22Rv1 (cell line): ENCODE measurements at regions not wholly inside any gene's neighbourhood (a gene's known extent, or its start where the extent isn't known, plus 50 kb on each side); places are given as distances from the start of the nearest gene placed in this dataset.
"Not testable (repeated sequence)": the region's sequence is repeated elsewhere in the genome, so short reads cannot be mapped to it uniquely, and the experiment has no call there.

Experiments
- H3K27ac ChIP-seq: fragments of 450-650 bp; 2 replicates; pipeline ENCODE4 v1.5.1; 2017
- ZFX ChIP-seq: fragments of 450-650 bp; IDR thresholded peaks from 2 replicates; pipeline ENCODE4 v1.6.1; 2017; ENCODE audit warnings: antibody characterized with exemption, borderline replicate concordance
- TF ChIP-seq, protein P1 (sequence below): fragments of 450-650 bp; IDR thresholded peaks from 2 replicates; pipeline ENCODE4 v1.5.1; 2017; ENCODE audit warnings: mild to moderate bottlenecking

GRCh38 chr16:60655514-60656153 is 1380.6 kb downstream of the CDH8 start:
- TF ChIP-seq, protein P1, sequence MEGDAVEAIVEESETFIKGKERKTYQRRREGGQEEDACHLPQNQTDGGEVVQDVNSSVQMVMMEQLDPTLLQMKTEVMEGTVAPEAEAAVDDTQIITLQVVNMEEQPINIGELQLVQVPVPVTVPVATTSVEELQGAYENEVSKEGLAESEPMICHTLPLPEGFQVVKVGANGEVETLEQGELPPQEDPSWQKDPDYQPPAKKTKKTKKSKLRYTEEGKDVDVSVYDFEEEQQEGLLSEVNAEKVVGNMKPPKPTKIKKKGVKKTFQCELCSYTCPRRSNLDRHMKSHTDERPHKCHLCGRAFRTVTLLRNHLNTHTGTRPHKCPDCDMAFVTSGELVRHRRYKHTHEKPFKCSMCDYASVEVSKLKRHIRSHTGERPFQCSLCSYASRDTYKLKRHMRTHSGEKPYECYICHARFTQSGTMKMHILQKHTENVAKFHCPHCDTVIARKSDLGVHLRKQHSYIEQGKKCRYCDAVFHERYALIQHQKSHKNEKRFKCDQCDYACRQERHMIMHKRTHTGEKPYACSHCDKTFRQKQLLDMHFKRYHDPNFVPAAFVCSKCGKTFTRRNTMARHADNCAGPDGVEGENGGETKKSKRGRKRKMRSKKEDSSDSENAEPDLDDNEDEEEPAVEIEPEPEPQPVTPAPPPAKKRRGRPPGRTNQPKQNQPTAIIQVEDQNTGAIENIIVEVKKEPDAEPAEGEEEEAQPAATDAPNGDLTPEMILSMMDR = no peak
- no peak for TF ChIP-seq ZFX
- no peak overlapping the region for H3K27ac ChIP-seq

DNA sequence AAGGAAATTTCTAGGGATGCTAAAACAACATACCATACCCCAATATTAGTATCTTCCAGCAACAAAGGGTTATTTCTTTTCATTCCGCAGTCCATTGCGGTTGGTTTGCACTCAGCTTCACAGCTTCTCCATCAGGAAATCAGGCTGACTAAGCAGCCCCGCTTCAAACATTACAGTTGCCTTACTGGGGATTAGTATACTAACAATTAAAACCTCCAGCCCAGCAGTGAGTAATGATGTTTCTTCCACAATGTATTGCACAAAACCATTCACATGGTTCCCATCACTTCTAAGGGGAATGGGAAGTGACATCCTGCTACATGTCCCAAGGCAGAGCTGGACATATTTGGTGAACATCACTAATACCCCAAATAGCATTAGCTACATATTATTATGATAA is 1384.9 kb downstream of the CDH8 start:
- TF ChIP-seq, protein P1 = no peak
- TF ChIP-seq ZFX = no peak
- no peak overlapping the region for H3K27ac ChIP-seq

DNA sequence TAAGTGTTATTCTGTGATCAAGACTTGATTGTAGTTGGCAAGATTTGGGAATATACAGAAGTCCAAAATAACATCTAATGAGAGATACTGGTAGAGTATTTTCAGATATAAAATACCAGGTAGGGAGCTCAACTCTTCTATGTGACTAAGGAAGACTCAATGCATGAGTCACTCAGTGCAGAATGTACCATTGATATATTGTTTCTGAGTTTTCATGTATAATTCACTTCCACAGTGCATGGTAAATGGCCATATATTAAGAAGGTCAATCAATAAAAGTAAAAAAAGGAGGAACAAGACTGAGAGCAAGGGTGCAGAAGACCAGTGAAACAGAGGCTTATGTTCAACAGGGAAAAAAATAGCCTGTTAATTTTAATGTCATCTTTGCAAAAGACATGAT is 1387.9 kb downstream of the CDH8 start:
- TF ChIP-seq, protein P1 = no peak
- TF ChIP-seq ZFX = no peak
- no peak overlapping the region for H3K27ac ChIP-seq

DNA sequence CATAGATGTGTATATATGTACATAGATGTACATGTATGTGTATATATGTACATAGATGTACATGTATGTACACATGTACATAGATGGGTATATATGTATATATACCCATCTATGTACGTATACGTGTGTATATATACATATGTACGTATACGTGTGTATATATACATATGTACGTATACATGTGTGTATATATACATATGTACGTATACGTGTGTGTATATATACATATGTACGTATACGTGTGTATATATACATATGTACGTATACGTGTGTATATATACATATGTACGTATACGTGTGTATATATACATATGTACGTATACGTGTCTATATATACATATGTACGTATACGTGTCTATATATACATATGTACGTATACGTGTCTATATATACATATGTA is 1388.8 kb downstream of the CDH8 start:
- not testable (repeated sequence) for H3K27ac ChIP-seq

DNA sequence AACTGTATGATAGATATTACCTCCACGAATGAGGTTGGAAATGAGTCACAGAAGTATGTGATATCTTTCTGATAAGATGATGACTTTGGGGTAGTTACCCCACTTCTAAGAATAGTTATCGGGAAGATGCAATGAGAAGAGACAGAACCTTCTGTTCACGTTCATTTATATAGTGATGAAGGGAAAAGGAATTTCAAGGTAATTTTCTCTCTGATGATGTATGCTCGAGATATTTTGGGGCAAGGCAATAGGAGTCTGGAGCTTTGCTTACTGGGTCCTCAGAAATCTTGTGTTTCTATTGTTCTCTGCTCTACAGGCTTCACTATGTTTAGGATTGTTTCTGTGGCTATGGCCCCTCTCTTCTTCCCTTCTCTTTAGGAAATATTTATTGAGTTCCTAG is 1389.6 kb downstream of the CDH8 start:
- TF ChIP-seq, protein P1 = no peak
- TF ChIP-seq ZFX = no peak
- H3K27ac ChIP-seq = no peak overlapping the region

DNA sequence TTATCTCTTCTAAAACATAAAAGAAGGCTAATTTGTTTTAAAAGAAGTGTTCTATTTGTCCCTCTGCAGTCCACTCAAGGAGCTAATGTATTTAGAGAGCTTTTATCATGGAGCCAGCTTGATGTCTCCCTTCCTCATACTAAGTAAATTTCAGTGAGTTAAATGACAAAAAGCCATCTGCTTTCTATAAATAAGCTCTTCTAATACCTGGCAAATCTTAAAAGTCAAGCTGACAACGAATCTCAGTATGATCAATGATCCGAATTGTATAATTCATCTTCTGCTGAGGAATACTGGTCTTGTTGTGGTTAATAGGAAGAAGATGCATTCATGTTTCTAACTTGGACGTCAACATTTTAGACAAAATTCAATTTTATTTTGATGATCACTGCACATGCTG is 1390.7 kb downstream of the CDH8 start:
- TF ChIP-seq, protein P1 = no peak
- no peak for TF ChIP-seq ZFX
- no peak overlapping the region for H3K27ac ChIP-seq

- no peak overlapping the region for H3K27ac ChIP-seq
- TF ChIP-seq ZFX = no peak
- TF ChIP-seq, protein P1 = no peak
Measured at GRCh38 chr16:60642956-60643355, 1393.3 kb downstream of the CDH8 start.

GRCh38 chr16:60641067-60641665 is 1395.1 kb downstream of the CDH8 start:
- H3K27ac ChIP-seq = no peak overlapping the region
- no peak for TF ChIP-seq ZFX
- TF ChIP-seq, protein P1 = no peak
